ENCODE measurements at regions not wholly inside any gene's neighbourhood (a gene's known extent, or its start where the extent isn't known, plus 50 kb on each side); places are given as distances from the start of the nearest gene placed in this dataset.

DNA sequence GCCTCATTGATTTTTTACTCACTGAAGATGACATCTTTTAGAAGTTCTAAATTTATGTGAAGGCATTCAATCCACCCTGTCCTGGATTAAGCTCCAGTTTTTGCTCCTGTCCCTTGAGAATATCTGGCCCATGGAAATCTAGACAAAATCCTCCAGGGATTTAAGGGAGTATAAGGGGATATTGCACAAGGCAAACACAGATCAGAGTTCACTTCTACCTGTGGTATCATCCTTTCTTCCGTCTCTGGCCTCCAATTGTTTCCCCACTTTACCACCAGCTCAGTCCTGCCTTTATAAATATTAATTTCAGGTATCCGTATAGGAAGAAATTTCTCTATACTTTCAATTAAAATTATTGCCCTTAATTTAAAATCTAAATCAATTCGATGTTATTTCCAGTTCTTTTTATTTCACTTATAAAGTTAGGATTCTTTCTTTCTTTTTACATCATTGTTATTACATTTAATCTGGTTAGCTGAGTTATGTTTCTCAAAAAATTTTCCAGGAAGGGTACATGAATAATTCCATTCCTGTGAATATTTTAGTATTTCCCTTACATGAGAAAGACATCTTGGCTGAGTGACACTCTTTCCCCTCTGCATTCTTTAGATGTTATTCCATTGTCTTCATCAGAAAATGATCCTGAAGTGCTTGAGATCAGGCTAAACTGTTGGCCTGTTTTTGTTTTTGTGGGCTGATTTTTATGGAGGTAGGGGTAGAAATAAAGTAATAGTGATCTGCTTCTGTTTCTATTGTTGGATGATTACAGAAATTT, 194.3 kb upstream of the MAP3K1 start:
- DNase-seq = no peak

DNA sequence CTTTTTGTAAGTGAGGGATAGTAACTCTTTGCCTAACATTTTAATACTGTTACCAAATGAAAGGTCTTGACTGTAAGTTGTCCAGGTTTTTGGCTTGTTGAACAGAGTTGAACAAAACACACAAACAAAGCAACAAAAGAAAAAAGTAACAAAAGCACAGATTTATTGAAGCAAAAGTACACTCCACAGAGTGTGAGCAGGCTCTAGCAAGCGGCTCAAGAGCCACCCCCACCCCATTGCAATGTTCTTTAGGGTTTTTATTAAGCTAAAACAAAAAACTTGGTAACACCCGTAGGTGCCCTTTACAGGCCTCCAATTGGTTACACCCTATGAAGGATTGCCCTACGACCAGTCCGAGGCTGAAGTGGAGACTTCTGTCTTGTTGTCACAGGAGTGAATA, 197.4 kb upstream of the MAP3K1 start:
- DNase-seq = no peak

DNA sequence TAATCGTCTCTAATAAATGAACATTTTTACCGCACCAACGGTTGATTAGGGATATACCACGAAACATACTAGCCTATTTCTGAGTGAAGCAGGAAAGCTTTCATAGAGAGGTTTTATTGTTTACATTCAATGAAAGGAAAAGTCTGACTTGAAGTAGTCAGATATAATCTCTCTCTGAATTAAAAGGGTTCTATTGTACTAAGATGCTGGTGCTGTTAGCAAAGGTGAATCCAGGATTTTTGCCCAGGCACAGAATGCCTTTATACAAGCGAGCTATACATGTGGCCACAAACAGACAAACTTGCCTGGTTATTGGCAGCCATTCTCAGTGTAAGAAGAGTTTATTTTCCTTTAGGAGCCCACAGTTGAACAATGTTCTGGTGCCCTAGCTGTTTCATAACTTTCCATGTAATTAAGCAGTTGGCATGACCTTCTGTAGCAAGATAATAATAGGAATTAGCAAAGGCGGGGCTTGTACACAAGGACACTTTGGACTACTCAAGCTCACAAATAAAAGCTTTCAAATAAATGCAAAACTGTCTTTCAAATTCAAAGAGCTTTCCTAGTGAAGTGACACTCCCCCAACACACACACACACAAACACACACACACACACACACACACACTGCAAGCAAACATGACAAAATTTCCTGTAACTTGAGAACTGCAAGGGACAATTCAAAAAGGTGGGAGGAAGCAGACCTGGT, 198.7 kb upstream of the MAP3K1 start:
- DNase-seq = peak; percentile 32

DNA sequence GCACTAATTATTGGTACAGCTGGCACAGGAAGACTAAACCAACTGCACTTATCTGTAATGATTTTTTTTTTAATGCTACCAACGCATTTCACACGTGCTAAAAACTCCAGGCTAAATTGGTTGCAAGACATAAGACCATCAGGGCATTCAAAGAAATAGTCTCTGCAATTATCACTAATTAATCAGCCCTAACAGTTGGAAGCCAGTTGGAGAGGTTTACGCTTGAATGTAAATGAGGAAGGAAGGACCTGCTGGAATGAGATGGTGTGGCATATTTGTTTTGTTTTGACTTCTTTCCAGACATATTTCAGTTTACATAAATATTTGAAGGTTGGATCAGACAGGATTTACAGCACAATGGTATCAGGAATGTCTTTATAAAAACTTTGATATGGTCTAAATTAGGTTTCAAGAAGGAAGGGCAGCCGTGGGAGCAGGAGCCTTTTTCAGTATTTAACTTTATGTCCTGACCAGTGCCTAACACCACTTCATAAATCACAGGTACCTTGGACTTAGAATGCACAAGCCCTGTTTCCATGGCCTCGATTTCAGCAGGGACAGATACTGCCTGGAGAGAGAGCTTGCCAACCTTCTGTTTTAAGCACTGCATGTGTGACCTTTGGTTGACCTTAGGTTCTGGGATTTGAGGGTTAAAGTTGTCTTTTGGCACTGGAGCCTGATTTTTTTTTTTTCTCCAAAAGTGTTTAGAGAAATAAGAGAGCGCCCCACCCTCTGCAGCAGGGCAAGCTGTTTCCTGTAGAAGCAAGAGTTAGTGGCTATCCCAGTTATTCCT, 199.8 kb upstream of the MAP3K1 start:
- DNase-seq = peak; percentile 61

- no peak for DNase-seq
Observed at GRCh38 chr5:56612759-56613158, 202.6 kb upstream of the MAP3K1 start.

DNA sequence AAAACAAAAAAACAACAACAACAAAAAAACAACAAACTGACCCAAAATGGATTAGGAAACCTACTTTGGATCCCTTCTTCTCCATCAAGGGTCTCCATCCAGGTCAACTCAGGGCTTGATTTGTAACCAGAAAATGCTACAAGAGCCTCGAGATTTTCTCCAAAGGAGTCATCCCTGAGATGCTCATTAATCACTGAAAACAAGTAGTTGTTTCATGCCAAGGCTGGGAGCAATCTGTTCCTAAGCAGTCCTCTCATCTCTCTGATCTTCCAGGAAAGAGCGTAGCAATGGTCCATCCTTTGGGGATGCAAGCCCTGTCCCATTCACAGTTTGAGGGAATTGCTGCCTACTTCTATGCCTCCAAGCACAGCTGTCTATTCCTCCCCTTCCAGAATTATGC, 203.0 kb upstream of the MAP3K1 start:
- DNase-seq = no peak

DNA sequence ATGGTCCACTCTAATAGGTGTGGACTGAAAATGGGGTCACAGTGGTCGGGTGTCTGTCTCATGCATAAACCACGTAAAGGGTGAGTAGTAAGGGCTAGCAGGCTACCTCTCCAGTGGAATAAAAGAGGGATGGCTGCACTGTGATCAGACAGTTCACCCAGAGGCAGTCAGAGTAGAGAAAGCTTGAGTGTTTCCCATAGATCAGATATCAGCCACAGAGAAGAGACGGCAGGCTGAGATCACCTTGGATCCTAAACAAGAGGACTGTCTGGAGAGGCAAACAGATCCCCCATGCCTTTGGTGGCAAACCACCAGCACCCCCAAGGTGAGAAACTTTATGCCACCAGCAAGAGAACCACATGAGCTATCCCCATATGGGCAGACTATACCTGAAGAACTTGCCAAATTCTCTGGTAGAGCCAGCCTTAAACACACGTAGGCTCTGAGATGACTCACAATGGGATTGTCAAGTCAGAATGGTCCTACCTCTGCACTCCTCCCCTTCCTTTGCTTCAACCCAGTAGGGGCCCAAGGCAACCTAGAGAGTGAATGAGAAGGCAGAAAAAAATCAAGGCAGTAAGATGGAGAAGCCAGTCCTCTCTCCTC, 205.2 kb upstream of the MAP3K1 start:
- no peak for DNase-seq

- no peak for DNase-seq
Observed at GRCh38 chr5:56608217-56608925, 207.0 kb upstream of the MAP3K1 start.

DNA sequence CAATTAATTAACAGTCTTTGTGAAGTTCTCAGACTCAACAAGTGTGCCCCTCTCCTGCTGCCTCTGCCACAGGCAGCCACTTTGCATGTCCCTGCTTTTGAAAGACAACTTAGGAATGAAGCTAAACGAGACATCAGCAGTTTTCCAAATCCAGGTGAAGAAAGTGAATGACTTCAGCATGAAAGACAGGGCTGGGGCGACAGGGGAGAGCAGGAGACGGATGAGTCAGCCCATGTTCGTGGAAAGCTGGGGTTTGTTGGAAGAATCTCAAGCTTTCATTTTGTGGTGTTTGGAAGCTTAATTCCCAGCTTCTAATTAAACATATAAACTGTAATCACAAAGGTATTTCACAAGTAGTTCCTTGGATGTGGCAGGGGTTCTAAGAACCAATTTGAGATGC, 207.8 kb upstream of the MAP3K1 start:
- no peak for DNase-seq

GRCh38 chr5:56607074-56607473, 208.3 kb upstream of the MAP3K1 start:
- no peak for DNase-seq

- DNase-seq = no peak
Observed at GRCh38 chr5:56606192-56606591, 209.2 kb upstream of the MAP3K1 start.

DNA sequence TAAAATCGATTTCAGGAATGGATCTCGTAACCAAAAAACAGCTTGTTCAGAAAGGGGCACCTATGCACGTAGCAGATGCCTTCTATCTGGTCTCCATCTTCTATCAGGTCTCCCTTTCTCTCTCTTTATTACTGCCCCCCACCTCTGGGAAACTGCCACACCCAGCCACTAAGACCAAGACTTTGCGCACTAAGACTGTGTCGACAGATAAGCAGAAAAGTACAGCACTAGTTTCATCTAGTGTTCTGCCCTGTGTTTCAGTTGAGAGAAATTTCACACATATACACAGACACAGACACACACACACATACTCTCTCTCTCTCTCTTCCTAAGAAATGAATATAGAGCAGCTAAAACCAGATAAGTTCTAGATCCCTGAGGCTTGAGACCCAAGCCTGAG, 210.1 kb upstream of the MAP3K1 start:
- DNase-seq = no peak

- DNase-seq = no peak
Observed at GRCh38 chr5:56601641-56602071, 213.7 kb upstream of the MAP3K1 start.

DNA sequence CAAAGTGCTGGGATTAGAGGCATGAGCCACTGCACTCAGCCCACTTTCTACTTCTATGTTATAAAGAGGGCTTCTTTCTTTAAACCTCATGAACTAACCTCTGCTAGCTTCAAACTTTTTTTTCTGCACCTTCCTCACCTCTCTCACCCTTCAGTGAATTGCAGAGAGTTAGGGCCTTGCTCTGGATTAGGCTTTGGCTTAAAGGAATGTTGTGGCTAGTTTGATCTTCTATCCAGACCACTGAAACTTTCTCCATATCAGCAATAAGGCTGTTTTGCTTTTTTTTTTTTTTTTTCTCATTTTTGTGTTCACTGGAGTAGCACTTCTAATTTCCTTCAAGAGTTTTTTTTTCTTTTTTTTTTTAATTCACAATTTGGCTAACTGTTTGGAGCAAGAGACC, 216.4 kb upstream of the MAP3K1 start:
- DNase-seq = no peak

- no peak for DNase-seq
Observed at GRCh38 chr5:56596155-56596554, 219.2 kb upstream of the MAP3K1 start.

DNA sequence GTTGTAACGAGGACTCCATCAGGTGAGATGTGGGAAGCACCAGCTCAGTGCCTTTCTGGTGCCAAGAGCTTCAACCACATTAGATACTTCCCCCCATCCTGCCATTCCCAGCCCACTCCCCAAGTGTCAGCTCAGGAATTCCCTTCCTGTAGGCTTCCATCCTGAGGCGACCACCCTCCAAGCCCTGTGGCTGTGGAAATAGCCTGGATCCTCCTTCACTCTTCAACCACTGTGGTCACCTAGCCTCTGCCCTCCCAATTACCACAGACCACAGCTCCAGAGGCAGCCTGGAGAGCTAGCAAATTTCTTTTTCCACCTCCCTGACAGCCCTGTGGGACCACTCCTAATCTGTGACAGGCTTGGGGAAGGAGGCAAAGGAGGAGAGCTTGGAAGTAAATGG, 219.8 kb upstream of the MAP3K1 start:
- DNase-seq = no peak

GRCh38 chr5:56594792-56595191, 220.6 kb upstream of the MAP3K1 start:
- no peak for DNase-seq

DNA sequence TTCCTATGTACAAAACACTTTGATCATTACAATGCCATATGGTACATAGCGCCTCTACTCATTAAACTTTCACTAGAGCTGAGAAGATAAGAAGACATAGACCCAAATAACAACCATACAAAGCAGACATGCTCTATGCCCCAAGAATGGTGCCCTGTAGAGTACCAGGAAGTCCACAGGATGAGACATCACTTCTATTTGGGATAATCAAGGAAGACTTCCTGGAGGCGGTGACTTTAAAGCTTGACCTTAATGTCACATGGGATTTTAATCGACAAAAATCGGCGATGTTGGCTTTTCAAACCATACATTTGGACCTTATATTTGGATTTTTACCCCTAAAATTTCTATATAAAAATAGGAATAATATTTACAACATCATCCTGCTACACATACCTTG, 224.3 kb upstream of the MAP3K1 start:
- no peak for DNase-seq

DNA sequence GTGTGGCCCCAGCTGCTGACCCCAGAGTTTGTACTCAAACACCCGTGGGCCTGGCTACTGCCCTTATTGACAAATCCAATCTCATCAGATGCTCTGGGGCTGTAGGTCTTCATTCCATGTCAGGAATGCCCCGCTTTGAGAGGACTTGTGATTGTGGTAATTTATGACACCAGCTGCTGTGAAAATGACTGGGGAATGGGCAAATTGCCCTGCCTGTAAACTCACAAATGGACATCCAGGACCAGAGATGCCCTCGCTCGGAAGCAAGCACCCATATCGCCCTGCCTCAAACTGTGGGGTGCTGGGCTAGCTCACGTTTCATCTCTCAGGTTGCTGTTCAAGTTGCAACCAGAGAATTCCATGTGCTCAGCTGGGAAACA, 225.9 kb upstream of the MAP3K1 start:
- DNase-seq = no peak

- no peak for DNase-seq
Observed at GRCh38 chr5:56588636-56589480, 226.5 kb upstream of the MAP3K1 start.

DNA sequence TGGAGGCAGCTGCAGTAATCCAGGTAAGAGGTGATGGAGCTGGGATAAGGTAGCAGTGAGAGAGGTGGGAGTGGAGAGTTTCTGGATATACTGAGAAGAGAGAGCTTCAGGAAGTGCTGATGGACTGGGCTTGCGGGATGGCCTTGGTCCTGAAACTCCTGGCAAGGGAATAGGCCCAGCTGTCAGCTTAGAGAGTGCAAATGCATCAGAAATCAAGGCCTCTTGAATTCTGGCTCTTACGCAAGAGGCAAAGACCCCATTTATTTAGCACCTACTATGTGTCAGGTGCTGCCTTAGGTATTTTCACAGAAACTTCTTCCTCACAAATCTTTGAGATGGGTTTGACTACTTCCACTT, 227.2 kb upstream of the MAP3K1 start:
- DNase-seq = no peak

All from left kidney (tissue), 1 donor.